Left colon (tissue), 2 donors: ENCODE measurements at regions not wholly inside any gene's neighbourhood (a gene's known extent, or its start where the extent isn't known, plus 50 kb on each side); places are given as distances from the start of the nearest gene placed in this dataset.

Experiments
- ATAC-seq: fragments of 200-7000 bp; cut with Tn5 transposase; one replicate; pipeline ENCODE4 v1.9.1; 2020; ENCODE audit warnings: mild to moderate bottlenecking, moderate library complexity
- DNase-seq, 2 donors: peaks; one replicate each; pipeline ENCODE4 v3.0.0-alpha.2; 2020
- intact Hi-C, 2 donors: fragments of 100-400 bp; cut with DNase I in 1 of 2; cut with micrococcal nuclease in 1 of 2; formaldehyde crosslinking; loops; one replicate each; pipeline versions ENCODE4 v1.11.2 to v1.14.0; 2022; cut with DNase I, micrococcal nuclease
- donor health status: DM: no; HTN: no; CAD: no.
- donor health status: DM: yes; HTN: yes; CAD: no.

- intact Hi-C loops = loop anchor here in 1 of 2 donors (10.0 kb wide), 1 partner anchor 70 kb away; a partner anchor contains a TSS
- DNase-seq (no peak), ATAC-seq (no peak)
Observed at GRCh38 chr6:26194816-26195375, 107.7 kb downstream of the HFE start.

- DNase-seq = peak; percentile 91 to 95
- intact Hi-C loops = loop anchor here in 1 of 2 donors (10.0 kb wide), 1 partner anchor 71 kb away; a partner anchor contains a TSS
Observed at GRCh38 chr6:26195376-26195923, 108.2 kb downstream of the HFE start.

GRCh38 chr6:26195924-26196845 is 109.0 kb downstream of the HFE start:
- peak; percentile 39 to 51 for DNase-seq
- ATAC-seq = no peak
- intact Hi-C loops = loop anchor here in 1 of 2 donors (10.0 kb wide), 1 partner anchor 71 kb away; a partner anchor contains a TSS

More at GRCh38 chr6:26195376-26195923, 108.2 kb downstream of the HFE start:
- peak; percentile 56 for ATAC-seq

GRCh38 chr6:26196846-26197635 is 109.8 kb downstream of the HFE start:
- ATAC-seq = peak; percentile 47
- intact Hi-C loops = loop anchor here in 1 of 2 donors (10.0 kb wide), 1 partner anchor 72 kb away; a partner anchor contains a TSS
- DNase-seq = peak; percentile 72 to 89

- ATAC-seq (no peak), DNase-seq (no peak)
- intact Hi-C loops = loop anchor here in 1 of 2 donors (10.0 kb wide), 1 partner anchor 73 kb away; a partner anchor contains a TSS
Observed at GRCh38 chr6:26197636-26197932, 110.4 kb downstream of the HFE start.

GRCh38 chr6:26197933-26198721 is 110.9 kb downstream of the HFE start:
- intact Hi-C loops = loop anchor here in 1 of 2 donors (10.0 kb wide), 1 partner anchor 73 kb away; a partner anchor contains a TSS
- DNase-seq (peak; percentile 83 to 88), ATAC-seq (peak; percentile 44)

- intact Hi-C loops = loop anchor here in 1 of 2 donors (10.0 kb wide), 1 partner anchor 74 kb away; a partner anchor contains a TSS
- ATAC-seq (peak; percentile 13), DNase-seq (peak in 1 of 2 donors; percentile 68)
Observed at GRCh38 chr6:26198722-26199056, 111.5 kb downstream of the HFE start.

GRCh38 chr6:26199057-26199772 is 112.0 kb downstream of the HFE start:
- intact Hi-C loops = loop anchor here in 1 of 2 donors (10.0 kb wide), 1 partner anchor 74 kb away; a partner anchor contains a TSS
- ATAC-seq = peak; percentile 69
- peak; percentile 68 to 71 for DNase-seq

GRCh38 chr6:26199773-26200764 is 112.8 kb downstream of the HFE start:
- intact Hi-C loops = loop anchor here in 1 of 2 donors (10.0 kb wide), 2 partner anchors 75 to 175 kb away; a partner anchor contains a TSS
- no peak for DNase-seq

GRCh38 chr6:26200918-26201721 is 113.9 kb downstream of the HFE start:
- no peak for ATAC-seq
- intact Hi-C loops = loop anchor here in 1 of 2 donors (10.0 kb wide), 1 partner anchor 176 kb away; a partner anchor contains a TSS
- no peak for DNase-seq

More at GRCh38 chr6:26199773-26200764, 112.8 kb downstream of the HFE start:
- peak; percentile 10 for ATAC-seq

- intact Hi-C loops = loop anchor here in 1 of 2 donors (10.0 kb wide), 1 partner anchor 177 kb away; a partner anchor contains a TSS
- no peak for ATAC-seq
- DNase-seq = no peak
Observed at GRCh38 chr6:26202201-26202611, 115.0 kb downstream of the HFE start.

GRCh38 chr6:26202811-26203583 is 115.8 kb downstream of the HFE start:
- intact Hi-C loops = loop anchor here in 1 of 2 donors (10.0 kb wide), 1 partner anchor 178 kb away; a partner anchor contains a TSS
- DNase-seq = no peak
- no peak for ATAC-seq

GRCh38 chr6:26204332-26205160 is 117.3 kb downstream of the HFE start:
- ATAC-seq (peak; percentile 77), DNase-seq (peak; percentile 91 to 97)
- intact Hi-C loops = loop anchor here in 1 of 2 donors (10.0 kb wide), 1 partner anchor 180 kb away; a partner anchor contains a TSS
